Upper lobe of left lung (tissue), 4 donors: ENCODE measurements at regions not wholly inside any gene's neighbourhood (a gene's known extent, or its start where the extent isn't known, plus 50 kb on each side); places are given as distances from the start of the nearest gene placed in this dataset.

ENCODE experiments used
- CTCF ChIP-seq, 6 experiments: fragments of 450-650 bp in 4 of 6; fragments of 200-600 bp in 2 of 6; sonication (generic) in 2 of 6; IDR thresholded peaks; one replicate each; pipeline ENCODE4 v1.5.1; 2016 to 2019; ENCODE audit warnings: antibody characterized with exemption in 6 of 6
- POLR2A ChIP-seq, 4 donors: fragments of 450-650 bp; IDR thresholded peaks; one replicate each; pipeline ENCODE4 v1.5.1; 2016 to 2017; ENCODE audit warnings: antibody characterized with exemption in 4 of 4, mild to moderate bottlenecking in 2 of 4
- POLR2AphosphoS5 ChIP-seq, 2 donors: sonication (generic); formaldehyde crosslinking; IDR thresholded peaks; one replicate each; pipeline ENCODE4 v1.5.1; 2017; ENCODE audit warnings: antibody characterized with exemption in 2 of 2

GRCh38 chr12:19988948-19989347 lies 379.4 kb upstream of the PDE3A start:
- no peak for TF ChIP-seq CTCF (IDR thresholded peaks at IDR 0.05)
- TF ChIP-seq POLR2AphosphoS5 (IDR thresholded peaks at IDR 0.05), result no peak
- no peak for TF ChIP-seq POLR2A (IDR thresholded peaks at IDR 0.05)
